Activated gamma-delta T cell treated with Interleukin-2 at 50 U/mL for 16 hours (primary cell): ENCODE measurements at regions not wholly inside any gene's neighbourhood (a gene's known extent, or its start where the extent isn't known, plus 50 kb on each side); places are given as distances from the start of the nearest gene placed in this dataset.
"Not testable (repeated sequence)": the region's sequence is repeated elsewhere in the genome, so short reads cannot be mapped to it uniquely, and the experiment has no call there.

Source experiments
- DNase-seq: peaks from one replicate; pipeline ENCODE4 v3.0.0-alpha.2; 2020

- no peak for DNase-seq
Measured at GRCh38 chr3:153567011-153567410, 405.0 kb downstream of the RAP2B start.

- no peak for DNase-seq
Measured at GRCh38 chr3:153567556-153567955, 405.5 kb downstream of the RAP2B start.

- DNase-seq, result not testable (repeated sequence)
Measured at GRCh38 chr3:153570481-153570880, 408.5 kb downstream of the RAP2B start.

GRCh38 chr3:153572165-153572564 is 410.1 kb downstream of the RAP2B start:
- no peak for DNase-seq

GRCh38 chr3:153572654-153573053 is 410.6 kb downstream of the RAP2B start:
- DNase-seq, result no peak

GRCh38 chr3:153573481-153573880 is 411.5 kb downstream of the RAP2B start:
- DNase-seq, result no peak

GRCh38 chr3:153574445-153574844 is 412.4 kb downstream of the RAP2B start:
- no peak for DNase-seq

GRCh38 chr3:153577059-153577736 is 415.2 kb downstream of the RAP2B start:
- no peak for DNase-seq

GRCh38 chr3:153578046-153578445 is 416.0 kb downstream of the RAP2B start:
- DNase-seq, result no peak

GRCh38 chr3:153590051-153590450 is 428.0 kb downstream of the RAP2B start:
- no peak for DNase-seq

GRCh38 chr3:153591561-153592245 is 429.7 kb downstream of the RAP2B start:
- DNase-seq, result no peak

- DNase-seq, result no peak
Measured at GRCh38 chr3:153595186-153595815, 433.3 kb downstream of the RAP2B start.

- no peak for DNase-seq
Measured at GRCh38 chr3:153596401-153596800, 434.4 kb downstream of the RAP2B start.

GRCh38 chr3:153599685-153600084 is 437.7 kb downstream of the RAP2B start:
- DNase-seq, result no peak

GRCh38 chr3:153600896-153601295 is 438.9 kb downstream of the RAP2B start:
- no peak for DNase-seq

- no peak for DNase-seq
Measured at GRCh38 chr3:153601374-153601853, 439.4 kb downstream of the RAP2B start.

- DNase-seq, result no peak
Measured at GRCh38 chr3:153602801-153603200, 440.8 kb downstream of the RAP2B start.

- DNase-seq, result no peak
Measured at GRCh38 chr3:153614140-153614539, 452.1 kb downstream of the RAP2B start.

GRCh38 chr3:153614563-153614962 is 452.5 kb downstream of the RAP2B start:
- no peak for DNase-seq

- DNase-seq, result no peak
Measured at GRCh38 chr3:153615863-153616262, 453.8 kb downstream of the RAP2B start.

- no peak for DNase-seq
Measured at GRCh38 chr3:153617463-153617862, 455.4 kb downstream of the RAP2B start.

GRCh38 chr3:153618176-153618575 is 456.1 kb downstream of the RAP2B start:
- no peak for DNase-seq

- DNase-seq, result no peak
Measured at GRCh38 chr3:153619268-153619667, 457.2 kb downstream of the RAP2B start.

GRCh38 chr3:153621953-153622352 is 459.9 kb downstream of the RAP2B start:
- DNase-seq, result no peak
